ENCODE measurements at regions not wholly inside any gene's neighbourhood (a gene's known extent, or its start where the extent isn't known, plus 50 kb on each side); places are given as distances from the start of the nearest gene placed in this dataset.

DNA sequence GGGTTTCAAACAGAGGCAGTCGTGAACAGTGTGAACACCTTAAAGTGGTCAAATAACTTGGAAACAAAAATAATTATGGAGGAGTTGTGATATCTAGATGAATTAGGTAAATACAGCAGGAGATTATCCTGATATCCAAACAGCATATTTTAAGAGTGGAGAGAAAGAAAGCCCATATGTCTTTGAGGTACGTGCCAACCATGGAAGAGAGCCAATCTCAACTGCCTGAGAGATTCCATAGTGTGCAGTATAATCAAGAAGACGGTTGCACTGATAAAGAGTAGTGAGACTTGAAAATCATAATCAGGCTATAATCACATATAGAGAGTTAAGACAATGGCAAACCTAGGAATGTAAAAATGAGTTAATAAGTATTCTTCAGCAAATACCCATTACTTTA is 472.8 kb upstream of the SLITRK5 start:
- TF ChIP-seq POLR2AphosphoS5 (IDR thresholded peaks at IDR 0.05; ENCODE audit: low read depth, low read length): no peak
- no peak for TF ChIP-seq SIN3A (IDR thresholded peaks at IDR 0.05; ENCODE audit: borderline replicate concordance, insufficient read depth, low read length)
- no peak for TF ChIP-seq TAF1 (IDR thresholded peaks at IDR 0.05; ENCODE audit: borderline replicate concordance, insufficient read depth, low read length)
- no peak for TF ChIP-seq REST (IDR thresholded peaks at IDR 0.05; ENCODE audit: insufficient read depth in 1 of 2, low read depth in 2 of 2, low read length in 2 of 2)
- TF ChIP-seq FOXP2 (optimal IDR thresholded peaks at IDR 0.05; ENCODE audit: borderline replicate concordance, extremely low read depth, extremely low read length, insufficient read depth): no peak
